Suppressor macrophage treated with lipopolysaccharide for 4 hours (primary cell): ENCODE measurements at regions not wholly inside any gene's neighbourhood (a gene's known extent, or its start where the extent isn't known, plus 50 kb on each side); places are given as distances from the start of the nearest gene placed in this dataset.

Experiments
- DNase-seq: peaks from one replicate; pipeline ENCODE4 v3.0.0-alpha.2; 2020

DNA sequence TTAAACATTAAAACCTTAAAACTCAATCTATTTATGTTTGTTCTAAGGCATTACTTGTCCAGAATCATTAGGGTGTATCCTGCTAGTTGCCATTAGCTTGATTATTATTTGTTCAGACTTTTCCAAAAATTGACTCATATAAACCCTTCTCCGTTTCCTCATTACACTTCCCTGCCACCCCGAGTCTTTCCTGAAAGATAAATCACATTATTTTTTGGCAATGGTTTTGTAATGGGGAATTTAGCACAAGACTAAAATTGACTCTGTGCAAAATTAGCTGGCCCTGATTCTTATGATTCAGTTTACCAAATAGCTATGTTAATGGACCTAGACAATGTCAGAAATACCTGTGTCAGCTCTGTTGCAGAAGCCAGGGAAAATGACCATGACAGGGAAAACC lies 112.2 kb upstream of the NT5C1B start:
- no peak for DNase-seq

DNA sequence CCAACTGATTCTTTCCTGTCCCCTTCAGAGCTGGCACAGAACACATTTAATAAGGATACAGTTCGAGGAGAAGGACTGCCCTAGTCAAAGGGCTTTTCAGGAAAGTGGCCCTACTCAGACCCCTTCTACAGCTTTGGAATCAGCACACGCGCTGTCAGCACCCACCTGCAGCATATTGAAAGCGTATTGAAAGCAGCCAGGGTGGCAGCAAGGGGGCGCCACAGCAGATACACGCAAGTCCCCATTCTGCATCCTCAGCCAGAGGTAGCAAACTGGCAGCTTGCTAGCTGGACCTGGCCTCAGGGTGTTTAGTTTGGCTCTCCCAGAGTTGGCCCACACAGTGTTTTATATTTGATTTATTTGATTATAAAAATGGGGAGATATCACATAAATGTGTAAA lies 101.0 kb upstream of the NT5C1B start:
- DNase-seq: no peak

DNA sequence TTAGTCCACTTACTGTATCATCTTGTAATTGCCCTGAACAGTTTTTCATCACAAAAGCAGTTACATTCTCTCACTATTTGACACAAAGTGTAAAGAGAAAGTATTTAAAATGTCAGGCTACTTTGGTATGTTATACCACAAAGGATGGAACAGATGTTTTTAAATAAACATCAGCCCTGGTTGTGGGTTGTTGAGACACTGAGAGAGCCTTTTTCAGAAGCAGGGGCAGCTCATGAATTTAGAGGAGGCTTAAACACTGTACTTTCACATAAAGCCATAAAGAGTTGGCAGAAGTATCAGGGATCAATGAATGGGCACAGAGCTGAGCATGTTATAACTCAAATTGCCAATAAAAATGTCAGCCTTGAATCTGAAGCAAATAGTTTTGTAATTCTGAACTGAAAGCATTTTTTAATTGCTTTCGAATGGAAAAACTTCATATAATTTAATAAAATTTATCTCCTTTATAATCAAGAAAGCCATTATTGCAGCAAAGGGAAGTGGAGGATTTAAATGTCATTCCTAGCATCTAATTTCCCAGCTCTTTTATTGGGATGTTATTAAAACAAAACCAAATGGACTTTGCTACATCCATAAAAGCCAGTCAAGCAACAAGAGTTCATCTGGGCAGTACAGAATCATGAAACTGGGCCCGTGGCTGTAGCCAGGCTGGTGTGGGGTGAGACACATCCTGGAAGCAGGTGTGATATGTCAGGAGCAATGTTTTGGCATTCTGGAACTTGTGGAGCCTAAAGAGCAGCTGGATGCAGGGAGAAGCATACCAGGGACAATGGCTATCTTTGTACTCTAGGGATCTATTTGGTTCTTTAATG lies 95.1 kb upstream of the NT5C1B start:
- no peak for DNase-seq

DNA sequence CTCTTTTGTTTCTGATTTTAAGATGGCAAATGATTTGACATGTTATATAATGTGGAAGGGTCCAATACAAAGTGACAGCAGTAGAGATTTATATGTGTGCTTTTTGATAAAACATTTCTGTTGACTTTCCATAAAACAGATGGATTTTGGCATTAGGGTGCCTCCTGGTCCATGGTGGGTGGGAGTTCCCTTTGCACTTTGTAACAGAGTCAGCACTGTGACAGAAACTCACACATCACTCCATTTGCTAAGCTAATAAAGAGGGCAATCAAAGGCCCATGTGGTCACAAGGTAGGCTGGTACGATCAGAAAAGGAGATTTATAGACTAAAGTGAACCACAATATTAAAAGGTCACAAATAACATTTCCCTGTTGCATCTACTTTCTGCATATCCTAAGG lies 93.3 kb upstream of the NT5C1B start:
- no peak for DNase-seq

DNA sequence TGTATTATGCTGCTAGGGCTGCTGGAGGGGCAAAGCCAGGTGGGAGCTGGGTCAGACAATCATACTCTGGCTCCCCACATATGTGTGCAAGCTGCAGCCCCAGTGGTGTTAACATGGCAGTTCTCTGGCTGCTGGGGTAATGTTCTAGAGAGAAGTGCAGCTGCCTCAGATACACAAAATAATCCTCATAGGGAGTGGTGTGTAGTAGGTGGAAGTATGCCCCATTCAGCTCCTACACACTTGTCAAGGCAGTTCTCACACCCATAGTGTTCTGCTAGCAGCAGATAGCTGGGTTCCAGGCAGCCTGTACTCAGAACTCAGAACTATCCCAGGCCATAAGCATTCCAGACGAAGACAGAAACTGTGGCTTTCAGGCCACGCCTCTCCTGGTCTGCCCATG lies 87.9 kb upstream of the NT5C1B start:
- DNase-seq: no peak

DNA sequence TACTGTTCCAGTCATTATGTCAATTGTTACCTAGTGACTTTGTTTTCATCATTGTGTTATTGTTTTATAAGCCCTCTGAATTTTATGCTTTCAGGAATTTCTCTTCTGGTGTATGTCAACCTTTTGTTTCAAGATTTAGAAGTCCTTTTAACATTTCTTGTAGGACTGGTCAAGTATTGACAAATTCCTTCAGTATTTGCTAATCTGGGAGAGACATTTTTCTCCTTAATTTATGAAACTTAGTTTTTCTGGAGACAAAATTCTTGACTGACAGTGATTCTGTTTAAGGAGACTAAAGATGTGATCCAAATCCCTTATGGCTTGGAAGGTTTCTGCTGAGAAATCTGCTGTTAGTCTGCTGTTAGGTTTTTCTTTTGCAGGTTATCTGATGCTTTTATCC lies 84.9 kb upstream of the NT5C1B start:
- DNase-seq: no peak

DNA sequence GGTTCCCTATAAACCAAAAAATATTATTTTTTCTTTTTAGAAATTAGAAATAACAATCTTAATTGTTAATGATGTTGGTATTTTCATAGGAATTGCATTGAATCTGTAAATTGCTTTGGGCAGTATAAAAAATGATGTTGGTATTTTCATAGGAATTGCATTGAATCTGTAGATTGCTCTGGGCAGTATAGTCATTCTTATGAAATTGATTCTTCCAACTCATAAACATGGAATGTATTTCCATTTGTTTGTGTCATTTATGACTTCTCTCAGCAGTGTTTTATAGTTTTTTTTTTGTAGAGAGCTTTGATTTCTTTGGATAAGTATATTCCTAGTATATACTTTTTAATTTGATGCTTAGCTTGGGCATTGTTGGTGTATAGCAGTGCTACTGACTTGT lies 82.0 kb upstream of the NT5C1B start:
- no peak for DNase-seq

DNA sequence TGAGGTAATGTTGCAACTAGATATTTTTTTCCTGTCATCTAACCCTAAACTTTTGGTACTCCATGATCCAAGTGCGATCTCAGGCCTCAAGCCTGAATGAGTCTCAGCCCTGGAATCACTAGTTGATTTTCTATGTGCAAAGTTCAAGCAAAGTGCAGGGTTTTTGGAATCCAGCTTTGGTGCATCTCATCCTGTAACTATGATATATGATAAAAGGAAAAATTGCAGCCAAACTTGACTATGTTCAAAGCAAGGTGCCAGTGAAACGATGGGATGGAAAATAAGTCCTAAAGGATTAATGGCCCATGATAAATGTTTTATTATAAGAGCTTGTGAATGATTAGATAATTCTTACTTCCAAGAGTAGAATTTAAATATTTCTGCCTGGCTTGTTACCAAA lies 78.9 kb upstream of the NT5C1B start:
- no peak for DNase-seq

DNA sequence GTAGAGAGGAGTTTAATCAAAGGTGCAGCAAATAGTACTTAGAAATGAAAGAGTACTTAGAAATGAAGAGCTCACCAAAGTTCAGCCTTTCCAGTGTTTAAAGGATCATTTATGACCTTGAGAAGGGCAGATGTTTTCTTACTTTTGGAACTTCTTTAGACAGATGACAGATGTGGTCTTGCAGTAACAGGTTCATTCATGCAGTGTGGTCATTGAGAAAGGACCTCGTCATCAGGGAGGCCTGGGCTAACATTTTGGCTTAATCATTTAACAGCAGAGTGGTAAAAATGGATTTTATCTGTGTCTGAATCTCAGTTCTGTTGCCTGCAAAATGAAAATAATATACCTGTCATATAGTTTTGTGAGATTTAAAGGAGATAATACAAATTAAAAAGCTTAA lies 75.1 kb upstream of the NT5C1B start:
- no peak for DNase-seq

DNA sequence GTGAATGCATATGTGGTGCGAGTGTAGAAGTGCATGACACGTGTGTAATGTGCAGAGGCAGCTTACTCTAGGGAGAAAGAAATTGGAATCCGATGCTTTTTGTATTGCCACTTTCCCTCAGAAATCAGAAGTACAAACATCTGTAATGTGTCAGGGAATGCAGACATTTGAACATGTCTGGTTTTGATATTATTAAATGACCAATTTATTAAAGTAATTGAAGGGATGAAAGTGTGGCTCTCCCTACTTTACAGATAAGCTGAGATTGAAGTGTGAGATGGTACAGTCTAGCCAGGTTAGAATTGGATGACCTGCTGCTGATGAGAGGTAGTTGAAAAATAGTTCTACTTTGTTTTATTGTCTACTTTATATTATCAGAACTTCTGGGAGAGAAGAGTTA lies 74.5 kb upstream of the NT5C1B start:
- DNase-seq: no peak

DNA sequence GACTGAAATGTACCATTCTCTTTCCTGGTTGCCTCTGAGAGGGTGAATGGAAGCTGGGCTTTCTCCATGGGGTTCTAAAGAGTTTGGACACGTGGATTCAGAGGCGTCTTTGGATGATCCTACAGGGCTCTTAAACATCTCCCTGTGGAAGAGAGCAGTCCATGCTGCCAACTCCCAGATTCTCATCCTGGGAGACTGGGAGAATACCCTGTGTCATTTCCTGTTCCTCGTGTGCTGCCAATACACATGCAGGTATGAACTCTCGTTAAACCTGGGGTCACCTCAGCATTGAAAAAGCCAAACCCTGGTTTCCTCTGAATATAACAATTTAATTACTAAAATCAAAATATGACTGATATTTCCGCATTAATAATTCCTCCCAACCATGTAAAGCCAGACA lies 73.3 kb upstream of the NT5C1B start:
- DNase-seq: no peak

DNA sequence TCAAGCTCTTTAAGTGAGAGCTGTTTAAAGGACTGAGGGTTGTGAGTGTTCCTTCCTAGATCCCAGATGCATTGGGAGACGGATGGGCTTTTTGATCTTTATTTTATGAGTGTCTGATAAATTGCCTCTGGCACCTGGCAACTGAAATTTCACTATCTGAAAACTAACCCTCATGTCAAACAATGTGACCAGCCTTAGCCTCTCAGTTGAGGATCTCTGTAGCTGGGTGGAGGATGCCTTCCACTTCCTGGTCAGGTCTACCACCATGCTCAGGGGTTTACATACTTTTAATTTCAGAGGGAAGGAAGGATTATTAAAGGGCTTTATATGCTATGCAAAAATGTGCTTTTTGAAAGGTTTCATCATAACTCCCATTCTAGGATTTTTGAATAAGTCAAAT lies 70.5 kb upstream of the NT5C1B start:
- DNase-seq: no peak

DNA sequence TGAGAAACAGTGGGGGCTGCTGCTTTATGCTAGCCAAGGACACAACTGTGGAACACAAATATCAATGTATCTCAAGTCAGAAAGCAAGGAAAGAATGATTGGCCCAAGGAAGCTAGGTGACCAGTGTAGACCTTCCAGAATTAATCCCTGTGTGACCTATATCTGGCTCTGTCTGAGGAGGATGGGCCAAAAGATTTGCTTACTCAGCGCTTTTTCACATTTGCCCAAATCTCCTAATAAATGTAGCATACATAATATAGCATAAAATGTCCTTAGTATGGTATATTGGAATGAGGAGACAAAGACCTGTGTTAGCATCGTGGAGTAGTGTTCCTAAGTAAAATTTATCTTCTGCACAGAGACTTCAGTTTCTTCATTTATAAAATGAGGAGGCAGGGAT lies 66.7 kb upstream of the NT5C1B start:
- DNase-seq: no peak

DNA sequence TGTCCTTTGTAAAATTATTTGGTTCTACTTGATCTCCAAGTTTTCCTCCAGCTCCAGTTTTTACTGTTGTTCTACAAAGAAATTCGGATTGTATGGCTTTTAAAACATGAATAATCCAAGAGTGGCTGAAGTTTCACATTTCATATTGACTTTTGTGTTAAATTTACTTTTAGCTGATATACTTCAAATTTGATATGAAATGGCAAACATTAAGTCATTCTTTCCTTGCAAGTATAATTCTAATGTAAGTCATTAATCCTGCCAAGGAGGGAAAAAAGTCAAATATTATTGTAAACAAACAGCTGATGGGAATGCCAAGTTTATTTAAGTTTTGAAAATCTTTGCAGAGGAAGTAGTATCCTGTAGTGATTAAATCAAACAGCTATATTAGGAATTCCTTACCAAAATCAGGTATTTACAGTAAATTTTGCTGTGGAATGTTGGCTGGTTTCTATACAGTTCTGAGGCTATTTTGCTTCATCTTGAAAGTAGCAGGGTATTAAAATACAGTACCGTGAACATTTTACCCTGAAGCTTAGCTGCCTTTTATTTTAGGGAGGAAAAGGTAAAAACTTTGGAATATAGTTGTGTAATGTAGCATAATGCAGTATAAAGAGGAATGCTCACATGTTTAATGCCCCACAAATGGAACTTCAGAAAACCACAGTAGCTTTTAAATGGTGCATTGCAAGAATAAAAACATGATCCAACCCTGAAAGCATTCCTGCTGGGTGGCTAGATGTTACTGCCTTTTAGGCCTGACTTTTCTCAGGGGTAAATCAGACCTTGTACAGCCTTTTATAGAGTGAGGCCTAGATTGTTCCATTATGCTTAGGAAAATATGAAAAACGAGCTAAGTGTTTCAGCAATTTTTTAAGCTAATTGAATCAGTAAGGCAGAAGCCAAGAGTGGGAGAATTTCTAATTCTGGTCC lies 62.7 kb upstream of the NT5C1B start:
- no peak for DNase-seq

DNA sequence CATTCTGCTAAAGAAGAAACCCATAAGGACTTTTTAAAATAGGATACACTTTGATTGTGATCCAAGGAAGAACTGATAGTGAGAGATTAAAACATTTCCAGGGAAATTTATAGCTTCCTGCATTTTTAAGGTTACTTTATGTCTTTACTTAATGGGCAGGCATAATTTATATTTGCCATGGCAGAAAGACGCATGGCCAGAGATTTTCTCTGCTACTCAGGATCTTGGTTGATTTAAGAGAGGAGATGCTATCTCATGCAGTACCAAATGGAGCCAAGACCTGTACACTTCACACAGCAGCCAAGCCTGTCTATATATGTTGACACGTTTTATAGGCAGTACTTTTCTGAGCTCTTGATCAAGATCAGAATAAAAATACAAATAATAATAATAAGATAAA lies 60.9 kb upstream of the NT5C1B start:
- DNase-seq: no peak

DNA sequence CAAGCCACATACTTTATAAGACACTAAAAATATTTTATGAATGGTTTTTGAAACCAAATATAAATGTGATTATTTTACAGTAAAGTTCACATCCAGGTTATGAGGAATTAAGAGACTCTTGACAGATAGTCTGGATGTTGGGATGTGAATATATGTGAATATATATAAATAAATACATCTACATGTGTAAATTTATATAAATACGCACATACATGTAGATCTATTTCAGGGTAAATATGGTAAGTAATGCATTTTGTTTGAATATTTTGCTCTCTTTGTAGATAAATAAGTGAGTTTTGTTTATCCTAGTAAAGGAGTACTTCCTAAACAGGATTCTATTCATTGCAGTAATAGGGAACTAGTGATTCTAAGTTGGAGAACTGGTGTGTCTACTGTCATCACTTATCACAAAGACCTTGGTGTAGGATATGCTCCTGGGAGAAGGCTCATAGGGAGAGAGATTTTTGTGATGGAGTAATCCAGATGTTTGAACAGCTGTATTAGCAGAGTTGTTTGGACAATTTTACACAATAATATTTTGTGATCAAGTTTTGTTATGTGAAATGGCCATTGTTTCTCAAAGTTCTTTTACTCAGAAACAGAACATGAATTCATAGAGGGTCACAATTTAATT lies 60.2 kb upstream of the NT5C1B start:
- DNase-seq: no peak

DNA sequence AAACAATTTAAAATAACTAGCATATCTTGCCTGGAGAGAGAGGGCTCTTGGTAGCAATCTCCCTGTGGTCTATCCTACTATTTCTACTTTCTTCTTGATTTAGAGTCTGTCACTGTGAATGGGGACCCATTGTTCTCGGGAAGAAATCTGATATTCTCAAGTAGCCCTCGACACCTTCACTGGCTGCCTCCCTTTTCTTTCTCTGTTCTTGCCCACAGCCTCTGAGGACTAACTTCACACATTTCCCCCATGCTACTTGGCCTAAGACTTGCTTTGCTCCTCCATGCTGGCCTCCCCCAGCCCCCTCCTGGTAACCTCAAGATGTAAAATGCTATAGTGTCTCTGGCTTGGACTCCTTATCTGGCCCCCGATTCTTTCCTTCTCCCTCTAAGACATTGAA lies 58.8 kb upstream of the NT5C1B start:
- DNase-seq: no peak

DNA sequence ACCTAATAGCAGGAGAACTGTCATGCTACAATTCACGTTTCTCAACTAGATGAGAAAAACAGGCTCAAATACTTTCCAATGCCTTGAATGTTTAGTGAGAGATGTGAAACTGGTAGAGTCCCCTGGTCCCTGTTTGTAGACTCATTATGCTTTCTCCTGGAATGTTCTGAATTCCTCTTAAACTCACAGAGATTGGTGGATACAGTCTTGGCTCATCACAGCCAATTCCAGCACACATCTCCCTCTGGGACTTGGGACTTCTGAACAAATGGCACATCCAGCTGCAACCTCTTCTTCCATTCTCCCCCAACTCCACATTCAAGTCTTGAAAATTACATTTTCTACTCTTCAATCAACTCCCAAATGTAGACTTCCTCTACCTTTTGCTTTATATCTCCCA lies 58.4 kb upstream of the NT5C1B start:
- DNase-seq: no peak

DNA sequence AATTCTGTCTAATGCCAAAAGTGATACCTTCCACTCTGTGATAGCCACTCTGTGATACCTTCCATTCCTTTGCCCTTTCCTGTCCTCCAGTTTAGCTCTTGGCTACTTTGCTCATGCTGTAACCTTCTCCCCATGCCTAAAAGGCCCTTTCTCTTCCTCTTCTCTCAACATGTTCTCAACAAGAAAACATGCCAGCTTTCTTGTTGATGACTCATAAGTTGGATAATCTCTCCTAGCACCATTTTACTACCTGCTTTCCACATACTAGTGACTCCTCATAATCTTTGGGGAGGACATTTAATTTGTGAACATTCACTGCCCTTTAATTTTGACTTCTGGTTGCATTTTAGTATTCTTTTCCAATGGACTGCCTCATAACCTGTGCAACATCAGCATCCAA lies 55.9 kb upstream of the NT5C1B start:
- no peak for DNase-seq

DNA sequence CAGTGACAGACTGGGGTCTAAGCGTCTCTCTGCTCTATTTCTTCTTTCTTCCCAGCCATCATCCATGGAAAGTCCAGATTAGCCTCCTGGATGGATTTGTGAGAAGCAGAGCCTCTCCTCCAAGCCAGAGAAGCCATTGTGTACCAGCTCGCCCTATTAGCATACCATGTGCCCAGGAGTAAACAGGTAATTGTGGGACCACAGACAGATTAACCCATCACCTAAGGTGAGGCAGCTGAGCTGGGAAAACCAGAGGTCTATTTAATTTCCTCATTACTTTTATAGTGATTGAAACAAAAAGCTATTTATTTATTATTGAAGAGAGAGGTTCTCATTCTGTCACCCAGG lies 54.7 kb upstream of the NT5C1B start:
- no peak for DNase-seq

DNA sequence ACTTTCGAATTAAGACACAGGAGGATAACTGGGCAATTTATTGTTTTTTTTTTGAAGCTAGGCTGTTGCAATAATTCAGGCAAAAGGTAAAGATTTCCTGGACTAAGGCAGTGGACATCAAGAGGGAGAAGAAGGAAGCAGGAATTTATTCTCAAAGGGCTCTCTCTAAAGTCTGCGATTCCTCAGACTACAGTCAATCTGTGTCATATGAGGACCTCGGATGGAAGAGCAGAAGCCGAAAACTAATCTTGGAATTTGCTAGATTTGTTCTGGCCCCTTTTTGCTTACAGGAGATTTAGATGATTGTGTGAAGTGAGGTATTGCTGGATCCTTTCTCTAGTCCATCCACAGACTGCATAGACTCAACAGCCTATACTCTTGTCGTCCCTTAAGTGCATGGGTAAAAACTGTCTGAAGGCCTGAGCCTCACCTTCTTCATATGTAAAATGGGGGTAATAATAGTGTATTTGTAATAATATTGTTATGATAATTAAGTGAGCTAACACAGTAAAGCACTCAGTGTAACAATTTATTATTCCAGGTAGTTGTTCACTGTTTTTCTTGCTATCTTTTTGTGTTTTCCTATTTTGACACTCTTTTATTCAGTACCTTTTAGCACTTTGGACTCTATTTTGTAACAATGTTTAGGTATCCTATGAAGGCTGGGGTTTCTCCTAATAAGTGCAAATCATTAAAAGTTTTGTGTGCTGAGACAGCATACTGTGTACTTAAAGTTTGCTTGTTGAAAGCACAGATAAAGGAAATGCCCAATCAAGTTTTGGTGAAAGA lies 54.2 kb upstream of the NT5C1B start:
- no peak for DNase-seq

DNA sequence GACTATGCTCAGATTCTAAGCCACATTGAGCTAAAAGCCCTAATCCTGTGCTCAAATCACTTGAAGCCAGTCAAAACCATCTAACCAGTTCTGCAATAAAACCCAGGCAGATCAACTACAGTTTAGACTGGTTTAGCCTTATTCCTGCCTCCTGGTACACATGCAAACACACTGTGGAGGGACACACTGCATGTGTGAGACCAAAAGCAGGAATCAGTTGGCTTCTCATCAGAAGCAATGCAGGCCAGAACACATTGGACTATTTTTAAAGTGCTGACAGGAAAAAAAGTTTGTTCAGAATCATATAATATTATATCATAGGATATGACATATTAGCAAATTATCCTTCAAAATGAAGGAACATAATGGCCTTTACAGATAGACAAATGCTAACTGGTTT lies 52.5 kb upstream of the NT5C1B start:
- DNase-seq: no peak
